T-helper 2 cell (primary cell): ENCODE measurements at regions not wholly inside any gene's neighbourhood (a gene's known extent, or its start where the extent isn't known, plus 50 kb on each side); places are given as distances from the start of the nearest gene placed in this dataset.
"Not testable (repeated sequence)": the region's sequence is repeated elsewhere in the genome, so short reads cannot be mapped to it uniquely, and the experiment has no call there.

Experiments used
- DNase-seq, 5 experiments: peaks; one replicate each; pipeline versions ENCODE4 v3.0.0 to v3.0.0-alpha.2; 2012 to 2022

DNA sequence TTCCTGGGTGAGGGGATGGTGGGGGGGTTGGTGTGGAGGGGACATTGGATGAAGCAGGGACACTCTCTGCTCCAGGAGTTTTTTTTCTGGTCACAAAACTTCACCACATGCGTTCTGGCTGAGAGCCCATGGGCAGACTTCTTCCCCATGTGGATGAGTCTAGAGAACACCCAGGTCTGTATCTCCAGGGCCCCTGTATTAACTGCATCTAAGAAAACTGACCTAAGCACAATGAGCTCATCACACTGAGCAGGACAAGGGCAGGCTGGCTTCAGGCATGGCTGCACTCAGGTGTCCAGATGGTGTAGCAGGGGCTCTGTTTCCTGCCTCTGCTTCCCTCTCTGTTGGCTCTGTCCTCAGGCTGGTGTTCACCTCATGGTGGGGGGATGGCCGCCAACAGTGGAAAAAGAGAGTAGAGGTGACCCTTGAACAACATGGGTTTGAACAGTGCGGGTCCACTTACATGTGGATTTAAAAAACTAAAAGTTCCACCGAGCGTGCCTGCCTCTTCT is 85.3 kb upstream of the STC2 start:
- DNase-seq = no peak

DNA sequence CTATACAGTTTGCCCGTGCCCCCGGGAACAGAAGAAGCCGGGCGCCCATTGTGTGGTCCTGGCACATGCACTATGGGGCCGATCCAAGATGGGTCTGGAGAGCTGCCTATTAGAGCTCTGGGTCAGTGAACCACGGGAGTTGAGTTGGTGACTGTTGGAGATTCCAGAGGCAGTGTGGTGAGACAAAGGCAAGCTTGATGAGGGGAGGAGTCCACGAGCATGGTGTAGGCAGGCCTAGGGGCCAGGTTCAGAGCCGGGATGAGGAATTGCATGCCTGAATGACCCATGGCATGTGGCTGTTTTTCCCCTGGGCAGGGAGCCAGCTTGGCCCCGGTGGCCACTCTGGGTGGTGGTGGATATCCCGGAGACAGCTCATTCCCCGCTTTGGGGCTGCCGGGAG is 84.4 kb upstream of the STC2 start:
- no peak for DNase-seq

DNA sequence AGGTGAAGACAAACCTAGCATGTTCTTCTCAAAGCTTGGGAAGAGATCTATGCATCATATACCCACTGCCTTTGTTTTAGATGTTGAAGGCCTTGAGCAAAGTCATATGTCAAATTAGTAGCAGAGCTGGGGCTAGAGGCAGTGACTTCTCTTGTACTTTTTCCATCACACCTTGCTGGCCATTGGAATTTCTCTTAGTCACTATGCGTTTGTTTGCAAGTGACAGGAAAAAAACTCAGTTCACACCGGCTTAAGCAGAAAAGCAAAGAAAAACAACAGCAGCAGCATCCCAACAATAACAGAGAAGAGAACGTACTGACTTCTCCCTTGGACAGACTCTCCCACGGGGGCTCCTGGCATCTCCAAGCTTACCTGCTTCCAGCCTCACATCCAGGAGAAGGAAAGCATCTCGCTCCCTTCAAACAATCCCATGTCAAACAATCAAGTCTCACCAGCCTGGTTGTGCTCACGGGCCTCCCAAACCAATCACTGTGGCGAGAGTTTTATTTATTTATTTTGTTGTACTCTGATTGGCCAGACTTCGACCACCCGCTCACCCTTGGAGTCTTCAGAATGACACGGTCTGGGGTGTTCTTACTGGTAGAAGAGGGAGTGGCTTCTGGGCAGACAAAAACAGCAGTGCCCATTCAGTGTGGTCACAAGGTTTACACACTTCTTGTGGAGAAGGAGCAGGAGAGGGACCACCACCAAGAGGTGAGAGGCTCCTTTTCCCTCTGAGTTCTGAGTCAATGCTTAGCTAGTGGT is 83.8 kb upstream of the STC2 start:
- no peak for DNase-seq

DNA sequence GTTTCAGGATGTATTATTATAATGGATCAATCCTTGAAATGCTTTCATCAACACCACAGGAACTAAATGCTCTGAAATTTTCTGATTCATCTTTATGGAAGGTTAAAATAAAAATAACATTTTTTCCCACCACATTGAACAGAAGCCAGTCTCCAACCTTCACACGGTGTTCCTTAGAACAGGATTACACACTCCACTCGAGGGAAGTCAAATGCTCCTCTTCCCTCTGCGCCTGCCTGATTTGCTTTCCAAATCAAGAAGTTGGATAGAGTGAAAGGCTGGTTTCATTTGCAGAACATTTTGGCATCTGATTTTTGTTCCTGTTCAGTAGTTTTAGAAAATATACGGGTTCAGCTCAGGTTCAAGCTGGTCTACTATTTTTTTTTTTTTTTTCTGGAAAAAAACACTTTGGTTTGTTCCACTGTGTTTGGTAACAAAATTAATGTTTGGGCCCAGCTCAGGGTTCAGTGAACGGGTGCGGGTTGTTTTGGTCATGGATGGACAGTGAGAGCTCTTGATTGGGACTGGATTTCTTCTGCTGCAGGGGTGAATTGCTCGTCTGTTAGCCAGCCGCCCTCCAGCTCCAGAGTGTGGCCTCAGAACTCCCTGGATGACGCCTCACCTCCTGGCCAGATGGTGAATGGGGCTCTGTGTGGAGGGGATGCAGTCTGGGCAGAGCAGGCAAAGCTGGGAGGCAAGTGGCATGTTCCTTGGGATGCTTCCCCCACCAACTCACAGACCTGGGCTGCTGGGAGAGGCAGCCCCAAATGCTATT is 82.4 kb upstream of the STC2 start:
- DNase-seq = no peak

DNA sequence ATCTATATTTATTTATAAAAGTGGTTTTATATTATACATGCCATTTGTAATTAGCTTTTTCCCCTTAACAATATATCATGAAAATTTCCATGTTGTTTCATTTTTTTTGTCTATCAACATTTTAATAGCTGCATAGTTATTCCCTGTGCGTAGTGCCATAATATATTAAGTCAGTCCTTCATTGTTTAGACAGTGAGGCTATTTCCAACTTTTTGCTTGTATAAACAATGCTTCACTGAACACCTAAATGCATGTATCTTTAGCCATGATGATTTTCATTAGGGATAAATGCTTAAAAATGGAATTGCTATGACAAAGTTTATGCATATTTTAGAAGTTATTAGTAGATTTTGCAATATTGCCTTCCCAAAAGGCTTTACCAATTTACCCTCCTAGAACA is 80.7 kb upstream of the STC2 start:
- DNase-seq = no peak

GRCh38 chr5:173399851-173400250 is 71.6 kb upstream of the STC2 start:
- DNase-seq = no peak

DNA sequence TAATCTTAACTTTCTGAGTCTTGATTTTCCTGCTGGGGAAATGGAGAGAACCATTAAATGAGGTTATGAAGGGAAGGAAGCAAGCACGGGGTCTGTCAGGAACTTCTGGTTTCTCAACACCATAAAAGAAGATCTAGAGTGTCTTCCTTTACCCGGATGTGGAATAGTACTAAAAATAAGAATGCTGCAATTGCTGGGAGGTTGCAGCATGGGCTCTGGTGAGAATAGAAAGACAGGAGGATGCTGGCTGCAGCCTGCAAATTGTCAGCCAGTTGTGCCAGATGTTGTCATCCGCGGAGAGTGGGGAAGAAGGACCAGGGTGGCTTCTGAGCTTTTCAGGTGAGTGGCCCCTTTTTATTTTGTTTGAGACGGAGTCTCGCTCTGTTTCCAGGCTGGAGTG is 69.3 kb upstream of the STC2 start:
- no peak for DNase-seq

DNA sequence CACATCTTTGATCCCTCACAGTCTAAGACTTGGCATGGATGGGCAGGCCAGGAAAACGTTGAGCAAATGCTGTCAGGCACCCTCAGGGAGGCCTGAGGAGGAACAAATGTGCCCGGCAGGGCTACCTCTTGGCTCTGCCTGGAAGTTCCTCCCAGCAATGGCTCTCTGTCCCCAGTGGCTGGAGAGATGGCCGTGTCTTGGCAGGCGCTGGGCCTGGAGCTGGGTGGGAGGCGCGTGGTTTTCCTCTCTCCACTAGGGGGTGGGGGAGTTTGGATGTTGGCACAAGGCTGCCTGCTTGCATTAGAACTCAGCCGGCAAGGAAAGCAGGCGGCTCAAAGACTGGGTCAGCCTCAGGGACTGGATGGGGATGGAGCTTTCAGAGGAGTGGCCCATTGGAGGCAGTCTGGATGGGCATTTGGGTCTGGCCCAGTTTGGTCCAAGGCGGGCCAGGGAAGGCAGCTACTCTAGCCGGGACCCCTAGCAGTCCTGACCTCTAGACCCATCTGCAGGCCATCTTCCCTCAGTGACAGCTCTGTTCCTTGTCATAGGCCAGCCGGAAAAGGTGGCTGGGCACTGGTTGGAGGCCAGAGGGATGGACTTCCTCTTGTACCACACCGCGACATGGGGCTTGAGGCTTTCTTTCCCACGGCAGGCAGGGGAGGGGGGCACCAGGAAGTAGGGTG is 68.2 kb upstream of the STC2 start:
- no peak for DNase-seq

DNA sequence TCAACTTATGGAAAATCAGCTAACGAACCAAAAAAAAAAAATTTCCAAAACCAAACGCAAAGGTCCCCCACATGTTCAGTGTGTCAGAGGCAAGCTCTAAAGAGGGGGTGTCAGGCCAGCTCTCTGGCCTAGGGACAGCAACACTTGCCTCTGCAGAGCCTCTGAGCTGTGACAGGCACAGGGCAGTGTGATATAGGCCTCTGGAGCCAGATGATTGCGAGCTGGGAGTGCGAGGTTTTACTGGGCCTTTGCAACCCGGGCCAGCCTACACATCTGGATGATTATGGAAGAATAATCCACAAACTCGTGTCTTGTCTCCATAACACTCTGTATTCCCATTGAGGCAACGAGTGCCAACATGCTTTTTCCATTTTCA is 67.7 kb upstream of the STC2 start:
- DNase-seq = no peak

GRCh38 chr5:173395257-173395932 is 67.2 kb upstream of the STC2 start:
- DNase-seq = no peak

DNA sequence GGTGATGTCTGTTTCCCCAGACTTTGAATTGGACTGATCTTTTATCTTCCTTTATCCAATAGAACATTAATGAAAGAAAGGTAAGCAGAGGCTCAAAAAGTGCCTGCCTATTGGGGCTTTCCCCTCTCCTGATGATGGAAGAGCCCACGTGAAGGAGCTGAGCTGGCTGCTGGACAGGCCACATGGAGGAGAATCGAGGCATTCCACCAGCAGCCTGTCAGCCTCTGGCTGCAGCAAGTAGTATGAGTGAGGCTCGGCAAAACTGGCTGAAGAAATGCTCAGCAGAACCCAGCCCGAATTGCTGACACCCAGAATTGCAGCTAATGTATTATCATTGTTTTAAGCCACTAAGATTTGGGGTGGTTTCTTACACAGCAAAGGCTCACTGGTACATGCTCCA is 66.5 kb upstream of the STC2 start:
- DNase-seq = no peak

DNA sequence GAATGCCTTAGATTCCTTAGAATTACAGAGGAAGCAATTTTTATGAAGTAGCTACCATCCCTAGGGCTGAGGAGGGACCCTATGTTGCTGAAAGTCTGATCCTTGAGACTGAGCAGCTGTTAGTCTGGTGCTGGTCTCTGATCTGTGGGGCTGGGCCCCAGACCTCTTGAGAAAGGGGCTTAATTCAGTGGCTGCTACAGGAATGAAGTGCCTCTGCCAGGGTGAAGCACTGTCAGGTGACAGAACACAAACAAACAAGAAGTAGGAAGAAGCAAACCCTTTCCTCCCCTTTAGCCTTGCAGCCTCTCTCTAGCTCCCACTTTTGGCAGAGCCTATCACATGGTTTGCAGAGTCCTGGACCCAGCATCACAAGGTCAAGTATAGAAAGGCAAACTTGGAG is 64.0 kb upstream of the STC2 start:
- no peak for DNase-seq

DNA sequence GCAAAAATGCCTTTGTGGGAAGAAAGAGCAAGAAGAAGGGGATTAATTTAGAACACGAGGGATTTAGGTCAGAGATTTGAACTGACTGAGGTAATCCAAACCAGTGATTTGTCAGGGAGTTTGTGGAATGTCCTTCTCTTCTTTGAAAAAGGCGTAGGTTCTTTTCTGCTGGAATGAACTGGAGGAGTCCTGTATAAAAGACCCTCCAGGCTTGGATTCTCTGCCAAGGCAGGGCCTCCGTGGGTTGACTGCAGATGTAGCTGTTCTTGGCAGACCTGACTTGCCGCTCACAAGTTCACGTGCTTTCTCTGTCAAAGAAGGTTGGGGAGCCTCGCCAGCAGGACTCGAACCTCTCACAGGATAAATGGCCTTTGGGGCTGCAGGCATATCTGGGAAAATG is 62.8 kb upstream of the STC2 start:
- DNase-seq = no peak

DNA sequence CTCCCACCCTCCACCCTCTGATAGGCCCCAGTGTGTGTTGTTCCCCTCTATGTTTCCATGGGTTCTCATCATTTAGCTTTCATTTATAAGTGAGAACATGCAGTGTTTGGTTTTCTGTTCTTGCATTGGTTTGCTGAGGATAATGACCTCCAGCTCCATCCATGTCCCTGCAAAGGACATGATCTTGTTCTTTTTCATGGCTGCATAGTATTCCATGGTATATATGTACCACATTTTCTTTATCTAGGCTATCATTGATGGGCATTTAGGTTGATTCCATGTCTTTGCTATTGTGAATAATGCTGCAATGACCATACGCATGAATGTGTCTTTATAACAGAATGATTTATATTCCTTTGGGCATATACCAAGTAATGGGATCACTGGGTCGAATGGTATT is 59.1 kb upstream of the STC2 start:
- not testable (repeated sequence) for DNase-seq

- no peak for DNase-seq
These were observed 57.7 kb upstream of the STC2 start for GRCh38 chr5:173385832-173386360.

DNA sequence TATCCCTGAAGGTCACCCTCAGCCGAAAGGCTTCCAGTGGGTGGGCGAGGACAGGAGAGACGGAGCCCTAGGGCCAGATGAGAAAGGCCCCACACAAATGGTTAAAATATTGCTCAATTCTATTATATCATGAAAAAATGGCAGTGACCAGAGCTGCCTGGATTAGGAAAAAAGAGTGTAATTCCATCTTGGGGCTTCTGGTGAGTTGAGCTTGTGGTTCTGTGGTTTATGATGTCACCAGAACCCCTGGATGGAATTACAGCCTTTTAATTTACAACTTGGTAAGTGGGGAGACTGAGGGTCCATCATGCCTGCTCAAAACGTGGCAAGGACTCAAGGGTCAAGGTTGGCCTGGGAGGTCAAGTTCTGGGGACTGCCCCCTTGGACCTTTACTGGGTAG is 55.5 kb upstream of the STC2 start:
- DNase-seq = no peak

GRCh38 chr5:173378727-173379126 is 50.5 kb upstream of the STC2 start:
- DNase-seq = no peak
